Neuronal stem cell (in vitro differentiated cells): ENCODE measurements at regions not wholly inside any gene's neighbourhood (a gene's known extent, or its start where the extent isn't known, plus 50 kb on each side); places are given as distances from the start of the nearest gene placed in this dataset.

Source experiments
- DNase-seq: peaks from one replicate; pipeline ENCODE4 v3.0.0-alpha.2; 2013; ENCODE audit warnings: low spot score
- H2AFZ ChIP-seq: one replicate; pipeline ENCODE4 v1.6.1; 2013; ENCODE audit warnings: mild to moderate bottlenecking, low read length, inconsistent platforms
- H2AK5ac ChIP-seq: 2 replicates; pipeline ENCODE4 v1.6.1; 2013; ENCODE audit warnings: low read depth, mild to moderate bottlenecking, inconsistent platforms, low read length, moderate library complexity, mixed read lengths
- H2BK120ac ChIP-seq: 2 replicates; pipeline ENCODE4 v1.6.1; 2013; ENCODE audit warnings: low read depth, mild to moderate bottlenecking, inconsistent platforms, low read length, moderate library complexity, mixed read lengths
- H2BK12ac ChIP-seq: one replicate; pipeline ENCODE4 v1.6.1; 2013; ENCODE audit warnings: low read length, inconsistent platforms
- H2BK15ac ChIP-seq: 2 replicates; pipeline ENCODE4 v1.6.1; 2013; ENCODE audit warnings: mild to moderate bottlenecking, low read length, inconsistent platforms, mixed read lengths
- H2BK5ac ChIP-seq: one replicate; pipeline ENCODE4 v1.6.1; 2013; ENCODE audit warnings: inconsistent platforms, mild to moderate bottlenecking, low read length, moderate library complexity
- H3K14ac ChIP-seq: one replicate; pipeline ENCODE4 v1.6.1; 2013; ENCODE audit warnings: low read length, inconsistent platforms
- H3K18ac ChIP-seq: 2 replicates; pipeline ENCODE4 v1.6.1; 2013; ENCODE audit warnings: low read length, inconsistent platforms
- H3K23ac ChIP-seq: 2 replicates; pipeline ENCODE4 v1.6.1; 2013; ENCODE audit warnings: low read depth, mild to moderate bottlenecking, mixed read lengths, low read length, inconsistent platforms; ENCODE audit not compliant: poor library complexity
- H3K27ac ChIP-seq: replicated peaks from 3 replicates; pipeline ENCODE4 v1.5.1; 2013; ENCODE audit warnings: low read length, inconsistent platforms
- H3K27me3 ChIP-seq, 3 experiments: 2 replicates each; pipeline ENCODE4 v1.6.1; 2013; ENCODE audit warnings: low read length in 3 of 3, mild to moderate bottlenecking in 2 of 3, inconsistent platforms in 1 of 3, low read depth in 1 of 3, mixed read lengths in 1 of 3, moderate library complexity in 1 of 3; ENCODE audit not compliant: control insufficient read depth in 3 of 3, insufficient read depth in 3 of 3
- H3K36me3 ChIP-seq, 2 donors: replicated peaks in 1 of 2; 2 replicates each; pipeline ENCODE4 v1.6.1; 2013; ENCODE audit warnings: low read length in 2 of 2; ENCODE audit not compliant: control insufficient read depth in 2 of 2, insufficient read depth in 2 of 2
- H3K4ac ChIP-seq: 2 replicates; pipeline ENCODE4 v1.6.1; 2013; ENCODE audit warnings: inconsistent platforms, mild to moderate bottlenecking, low read length, moderate library complexity
- H3K4me1 ChIP-seq, 2 donors: 1 replicate in 1 of 2; 2 replicates in 1 of 2; pipeline ENCODE4 v1.6.1; 2013; ENCODE audit warnings: low read length in 2 of 2, low read depth in 1 of 2; ENCODE audit not compliant: control insufficient read depth in 2 of 2, insufficient read depth in 1 of 2
- H3K4me2 ChIP-seq: one replicate; pipeline ENCODE4 v1.6.1; 2013; ENCODE audit warnings: mild to moderate bottlenecking, low read length, inconsistent platforms; ENCODE audit not compliant: insufficient read depth, poor library complexity, severe bottlenecking
- H3K4me3 ChIP-seq, 2 donors: 2 replicates each; pipeline ENCODE4 v1.5.1; 2013; ENCODE audit warnings: low read length in 2 of 2, mild to moderate bottlenecking in 2 of 2, inconsistent platforms in 1 of 2, moderate library complexity in 1 of 2
- H3K79me1 ChIP-seq: one replicate; pipeline ENCODE4 v1.6.1; 2013; ENCODE audit warnings: low read depth, mild to moderate bottlenecking, inconsistent platforms, low read length, moderate library complexity
- H3K9ac ChIP-seq: one replicate; pipeline ENCODE4 v1.6.1; 2013; ENCODE audit warnings: mild to moderate bottlenecking, low read depth, low read length, inconsistent platforms; ENCODE audit not compliant: poor library complexity
- H3K9me3 ChIP-seq, 2 donors: replicated peaks in 1 of 2; 2 replicates each; pipeline versions ENCODE3 to v1.6.1; 2013; ENCODE audit warnings: low read length in 2 of 2, mild to moderate bottlenecking in 2 of 2, inconsistent platforms in 1 of 2, low read depth in 1 of 2, mixed read lengths in 1 of 2, moderate library complexity in 1 of 2; ENCODE audit not compliant: control insufficient read depth in 2 of 2, insufficient read depth in 1 of 2
- H4K8ac ChIP-seq: one replicate; pipeline ENCODE4 v1.6.1; 2013; ENCODE audit warnings: low read depth, mild to moderate bottlenecking, inconsistent platforms, low read length, moderate library complexity
- H4K91ac ChIP-seq: one replicate; pipeline ENCODE4 v1.6.1; 2013; ENCODE audit warnings: low read length, low read depth, mild to moderate bottlenecking, inconsistent platforms; ENCODE audit not compliant: poor library complexity
- WGBS, 2 donors: extraction: QIAGEN DNeasy Blood & Tissue Kit; methylation state at CpG; one replicate each; pipeline ENCODE4 v1.1.7; 2013; ENCODE audit warnings: missing lambda C conversion rate in 2 of 2, mixed read lengths in 1 of 2; ENCODE audit not compliant: insufficient read length in 2 of 2, insufficient replicate concordance in 1 of 2; ENCODE audit errors: extremely low coverage in 2 of 2; 5-methylcytosine and 5-hydroxymethylcytosine counted together

DNA sequence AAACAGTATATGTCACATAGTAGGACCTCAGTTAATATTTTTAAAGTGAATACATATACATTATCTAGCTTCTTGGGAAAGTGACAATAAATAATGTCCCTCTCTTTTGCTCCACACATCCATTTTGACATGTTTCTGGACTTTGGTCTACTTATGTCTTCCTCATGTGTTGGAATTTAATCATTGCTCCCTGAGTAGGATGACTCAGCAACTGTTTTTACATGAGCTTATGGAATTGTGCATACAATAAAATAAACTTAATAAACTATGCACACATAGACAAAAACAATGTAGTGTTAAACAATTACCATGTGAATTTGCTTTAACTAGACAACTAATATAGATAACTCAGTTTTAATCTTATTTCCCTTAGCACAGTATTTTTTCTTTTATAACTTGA is 503.8 kb downstream of the TFAP2B start:
- no peaks in the 10 kb centered on the region for H3K36me3 ChIP-seq
- no peak overlapping the region for H3K4me2 ChIP-seq
- H3K4me3 ChIP-seq = no peak overlapping the region
- no peak overlapping the region for H3K23ac ChIP-seq
- no peaks in the 10 kb centered on the region for H3K79me1 ChIP-seq
- no peak overlapping the region for H3K4ac ChIP-seq
- H2BK120ac ChIP-seq = no peak overlapping the region
- H3K9ac ChIP-seq = no peak overlapping the region
- H3K14ac ChIP-seq = no peak overlapping the region
- H3K4me1 ChIP-seq = no peaks in the 10 kb centered on the region
- no peaks in the 10 kb centered on the region for H3K27me3 ChIP-seq
- no peak overlapping the region for H2AK5ac ChIP-seq
- H4K91ac ChIP-seq = no peak overlapping the region
- no peak overlapping the region for H2AFZ ChIP-seq
- no peak overlapping the region for H2BK5ac ChIP-seq
- H2BK15ac ChIP-seq = no peak overlapping the region
- H3K9me3 ChIP-seq = no peaks in the 10 kb centered on the region
- H2BK12ac ChIP-seq = no peak overlapping the region
- no peak overlapping the region for H4K8ac ChIP-seq
- no peak overlapping the region for H3K27ac ChIP-seq
- H3K18ac ChIP-seq = no peak overlapping the region
- no peak for DNase-seq

DNA sequence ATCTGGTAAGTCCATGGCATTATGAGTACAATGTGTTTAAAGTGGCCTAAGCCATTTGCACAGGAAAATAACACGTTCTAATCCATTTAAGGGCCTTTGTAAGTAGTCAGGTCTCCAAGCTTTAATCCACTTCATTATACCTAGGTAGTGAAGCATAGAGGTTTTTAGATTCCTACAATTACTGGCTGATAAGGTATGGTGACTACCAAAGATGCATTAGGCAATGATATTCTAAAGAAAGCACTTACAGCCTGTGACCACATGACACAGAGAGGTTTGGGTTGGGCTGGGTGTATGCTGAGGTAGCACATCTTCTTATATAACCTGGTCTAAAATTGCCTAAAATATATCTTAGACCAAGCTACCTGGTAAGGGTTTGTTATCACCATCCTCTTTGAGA is 504.4 kb downstream of the TFAP2B start:
- Histone ChIP-seq H4K91ac (no peak overlapping the region), H3K18ac (no peak overlapping the region), H2AFZ (no peak overlapping the region), H3K36me3 (no peaks in the 10 kb centered on the region), H3K4me3 (no peak overlapping the region), H3K4me2 (no peak overlapping the region), H3K23ac (no peak overlapping the region), H2AK5ac (no peak overlapping the region), H3K27ac (no peak overlapping the region), H2BK15ac (no peak overlapping the region), H3K4me1 (no peaks in the 10 kb centered on the region), H3K14ac (no peak overlapping the region), H2BK120ac (no peak overlapping the region), H2BK12ac (no peak overlapping the region), H3K27me3 (no peaks in the 10 kb centered on the region), H4K8ac (no peak overlapping the region), H3K9me3 (no peaks in the 10 kb centered on the region), H3K4ac (no peak overlapping the region), H3K9ac (no peak overlapping the region), H3K79me1 (no peaks in the 10 kb centered on the region), H2BK5ac (no peak overlapping the region)
- WGBS, 2 donors = no CpG with 5 or more reads among the region's 1 CpG
- DNase-seq = no peak

DNA sequence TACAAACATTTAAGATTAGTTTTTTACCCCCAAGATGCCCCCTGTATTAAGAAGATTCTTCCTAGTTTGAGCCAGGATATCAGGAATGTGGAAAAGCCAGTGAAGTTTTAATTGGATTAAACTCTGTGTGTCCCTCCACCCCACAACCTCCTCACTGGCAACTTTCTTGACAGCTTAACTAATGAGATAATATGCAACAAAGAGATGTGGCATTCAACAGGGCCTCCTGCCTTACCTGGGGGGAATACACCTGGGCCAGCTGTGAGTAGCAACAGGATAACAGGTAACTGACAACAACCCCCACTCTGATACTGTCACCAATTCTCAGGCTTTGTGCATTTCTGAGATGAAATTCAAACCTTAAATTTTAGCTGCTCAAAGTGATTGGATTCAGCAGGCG is 512.3 kb downstream of the TFAP2B start:
- H3K27me3 ChIP-seq = no peaks in the 10 kb centered on the region
- no peak overlapping the region for H3K4me2 ChIP-seq
- H3K79me1 ChIP-seq = no peaks in the 10 kb centered on the region
- no peak overlapping the region for H3K4me3 ChIP-seq
- H3K27ac ChIP-seq = no peak overlapping the region
- no peak overlapping the region for H2BK120ac ChIP-seq
- no peak for DNase-seq
- no peak overlapping the region for H3K23ac ChIP-seq
- no peak overlapping the region for H2AK5ac ChIP-seq
- WGBS, 2 donors = no CpG with 5 or more reads among the region's 1 CpG
- no peak overlapping the region for H3K18ac ChIP-seq
- H3K14ac ChIP-seq = no peak overlapping the region
- H2BK5ac ChIP-seq = no peak overlapping the region
- H2AFZ ChIP-seq = no peak overlapping the region
- no peak overlapping the region for H3K9ac ChIP-seq
- no peak overlapping the region for H4K91ac ChIP-seq
- no peaks in the 10 kb centered on the region for H3K9me3 ChIP-seq
- H4K8ac ChIP-seq = no peak overlapping the region
- no peak overlapping the region for H2BK15ac ChIP-seq
- peaks cover 0 to 5% of the 10 kb centered on the region in 2 donors for H3K4me1 ChIP-seq
- no peaks in the 10 kb centered on the region for H3K36me3 ChIP-seq
- no peak overlapping the region for H3K4ac ChIP-seq
- H2BK12ac ChIP-seq = no peak overlapping the region

DNA sequence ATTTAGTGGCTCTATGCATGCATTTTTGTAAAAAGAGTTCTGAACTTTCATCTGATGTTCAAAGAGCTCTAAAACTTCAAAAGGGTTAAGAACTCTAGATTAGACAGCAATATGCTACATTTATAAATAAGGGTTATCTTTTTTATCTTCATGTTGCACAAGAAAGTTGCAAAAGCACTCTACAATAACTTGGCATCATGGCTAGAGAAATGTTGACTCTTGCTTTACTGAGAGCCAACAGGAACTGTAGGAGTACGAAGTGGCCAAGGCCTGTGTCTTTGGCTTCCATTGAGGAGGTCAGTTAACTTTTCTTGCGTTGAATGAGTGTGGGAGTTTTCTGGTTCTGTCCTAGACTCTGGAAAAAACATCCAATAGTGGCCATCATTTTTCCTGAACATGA is 516.9 kb downstream of the TFAP2B start:
- no peak overlapping the region for H3K4me2 ChIP-seq
- no peak overlapping the region for H3K23ac ChIP-seq
- no peak for DNase-seq
- H4K8ac ChIP-seq = no peak overlapping the region
- no peak overlapping the region for H4K91ac ChIP-seq
- WGBS, 2 donors = no CpG with 5 or more reads among the region's 2 CpGs
- H2BK120ac ChIP-seq = no peak overlapping the region
- H3K9me3 ChIP-seq = no peaks in the 10 kb centered on the region
- H3K27ac ChIP-seq = no peak overlapping the region
- H3K9ac ChIP-seq = no peak overlapping the region
- H2BK12ac ChIP-seq = no peak overlapping the region
- H2AK5ac ChIP-seq = no peak overlapping the region
- no peaks in the 10 kb centered on the region for H3K36me3 ChIP-seq
- H3K4me1 ChIP-seq = peaks cover 0 to 9% of the 10 kb centered on the region in 2 donors
- no peak overlapping the region for H3K14ac ChIP-seq
- H2AFZ ChIP-seq = no peak overlapping the region
- H3K18ac ChIP-seq = no peak overlapping the region
- H3K4me3 ChIP-seq = no peak overlapping the region
- no peak overlapping the region for H3K4ac ChIP-seq
- H3K27me3 ChIP-seq = no peaks in the 10 kb centered on the region
- H2BK15ac ChIP-seq = no peak overlapping the region
- H2BK5ac ChIP-seq = no peak overlapping the region
- H3K79me1 ChIP-seq = no peaks in the 10 kb centered on the region
